ENCODE measurements at regions not wholly inside any gene's neighbourhood (a gene's known extent, or its start where the extent isn't known, plus 50 kb on each side); places are given as distances from the start of the nearest gene placed in this dataset.
A peak's percentile ranks its signal among the peaks of the same experiment; 100 is the strongest.

GRCh38 chr5:158082696-158083287, 223.8 kb upstream of the CLINT1 start:
- no peak for TF ChIP-seq CTCF (IDR thresholded peaks at IDR 0.05)
- no peak overlapping the region for H3K4me3 ChIP-seq
- no peaks in the 10 kb centered on the region for H3K9me3 ChIP-seq
- DNase-seq = no peak
- no peak for ATAC-seq
- no peaks in the 10 kb centered on the region for H3K4me1 ChIP-seq
- H3K36me3 ChIP-seq = no peaks in the 10 kb centered on the region
- intact Hi-C loops (cut with DNase I) = no loop called here
- no peak overlapping the region for H3K27ac ChIP-seq
- H3K27me3 ChIP-seq (ENCODE audit: low read depth) = no peaks in the 10 kb centered on the region

GRCh38 chr5:158080112-158080511, 221.2 kb upstream of the CLINT1 start:
- no peak for ATAC-seq
- Histone ChIP-seq H3K4me1 (no peaks in the 10 kb centered on the region), H3K36me3 (no peaks in the 10 kb centered on the region), H3K9me3 (no peaks in the 10 kb centered on the region), H3K27ac (no peak overlapping the region), H3K4me3 (no peak overlapping the region), H3K27me3 (ENCODE audit: low read depth) (no peaks in the 10 kb centered on the region)
- intact Hi-C loops (cut with DNase I) = no loop called here
- no peak for TF ChIP-seq CTCF (IDR thresholded peaks at IDR 0.05)
- no peak for DNase-seq

- no peak overlapping the region for H3K27ac ChIP-seq
- no peaks in the 10 kb centered on the region for H3K36me3 ChIP-seq
- no peaks in the 10 kb centered on the region for H3K4me1 ChIP-seq
- H3K9me3 ChIP-seq = no peaks in the 10 kb centered on the region
- TF ChIP-seq CTCF (IDR thresholded peaks at IDR 0.05) = no peak
- ATAC-seq (no peak), DNase-seq (no peak)
- H3K4me3 ChIP-seq = no peak overlapping the region
- no peaks in the 10 kb centered on the region for H3K27me3 ChIP-seq (ENCODE audit: low read depth)
- intact Hi-C loops (cut with DNase I) = no loop called here
These were observed 220.2 kb upstream of the CLINT1 start for GRCh38 chr5:158079097-158079496.

GRCh38 chr5:158074992-158075769, 216.2 kb upstream of the CLINT1 start:
- no peaks in the 10 kb centered on the region for H3K9me3 ChIP-seq
- no peak for DNase-seq
- peak; percentile 71 for TF ChIP-seq CTCF (IDR thresholded peaks at IDR 0.05)
- H3K27ac ChIP-seq = no peak overlapping the region
- no peaks in the 10 kb centered on the region for H3K27me3 ChIP-seq (ENCODE audit: low read depth)
- H3K4me3 ChIP-seq = peak overlapping the region; percentile 22
- intact Hi-C loops (cut with DNase I) = no loop called here
- peak; percentile 85 to 90 for ATAC-seq
- H3K36me3 ChIP-seq = no peaks in the 10 kb centered on the region
- no peaks in the 10 kb centered on the region for H3K4me1 ChIP-seq

GRCh38 chr5:158074597-158074991, 215.6 kb upstream of the CLINT1 start:
- DNase-seq = no peak
- no peaks in the 10 kb centered on the region for H3K4me1 ChIP-seq
- no peak for ATAC-seq
- intact Hi-C loops (cut with DNase I) = no loop called here
- H3K36me3 ChIP-seq = no peaks in the 10 kb centered on the region
- TF ChIP-seq CTCF (IDR thresholded peaks at IDR 0.05) = no peak
- no peaks in the 10 kb centered on the region for H3K27me3 ChIP-seq (ENCODE audit: low read depth)
- H3K27ac ChIP-seq = no peak overlapping the region
- H3K4me3 ChIP-seq = no peak overlapping the region
- H3K9me3 ChIP-seq = no peaks in the 10 kb centered on the region
